ENCODE measurements at regions not wholly inside any gene's neighbourhood (a gene's known extent, or its start where the extent isn't known, plus 50 kb on each side); places are given as distances from the start of the nearest gene placed in this dataset.

DNA sequence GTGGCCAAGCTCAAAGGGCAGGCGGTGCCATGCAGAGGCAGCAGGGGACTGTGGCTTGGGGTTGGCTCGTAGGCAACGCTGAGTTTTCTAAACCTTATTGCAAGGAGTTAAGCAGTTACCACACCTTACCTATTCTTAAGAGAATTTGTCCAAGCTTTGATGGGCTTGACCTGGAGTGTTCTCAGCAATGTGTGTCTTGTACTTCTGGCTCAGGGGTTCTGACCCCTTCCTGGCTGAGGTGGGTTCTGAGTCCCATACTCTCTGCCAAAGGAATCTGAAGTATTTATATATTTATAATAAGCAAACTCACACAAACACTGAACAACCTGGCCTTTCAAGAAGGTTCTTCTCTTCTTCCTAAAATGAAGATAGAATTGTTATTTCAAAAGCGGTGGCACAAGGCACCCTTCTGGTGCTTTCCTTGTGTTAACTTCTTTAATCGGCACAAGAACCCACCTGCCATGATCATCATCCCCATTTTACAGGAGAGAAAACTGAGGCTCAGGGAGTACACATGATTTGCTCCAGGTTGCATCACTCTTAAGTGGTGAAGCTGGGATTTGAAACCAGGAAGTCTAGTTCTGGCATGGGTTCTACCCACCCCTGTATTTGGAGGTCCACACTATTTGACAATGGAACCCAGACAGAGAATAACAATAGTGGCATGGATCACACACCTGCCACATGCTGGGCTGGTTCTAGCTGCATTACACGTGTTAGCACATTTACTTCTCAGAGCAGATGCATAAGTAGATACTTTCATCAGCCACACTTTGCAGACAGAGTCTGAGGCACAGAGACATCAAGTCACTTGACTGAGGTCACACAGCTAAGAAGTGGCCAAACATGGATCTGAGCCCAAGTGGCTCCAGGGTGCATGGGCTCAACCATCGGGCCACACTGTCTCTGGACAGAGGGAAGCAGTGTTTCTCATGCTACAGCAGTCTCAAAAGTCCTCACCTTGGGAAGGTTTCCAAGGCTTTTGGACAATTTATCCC, 224.0 kb downstream of the AACS start:
- TF ChIP-seq, protein P1, sequence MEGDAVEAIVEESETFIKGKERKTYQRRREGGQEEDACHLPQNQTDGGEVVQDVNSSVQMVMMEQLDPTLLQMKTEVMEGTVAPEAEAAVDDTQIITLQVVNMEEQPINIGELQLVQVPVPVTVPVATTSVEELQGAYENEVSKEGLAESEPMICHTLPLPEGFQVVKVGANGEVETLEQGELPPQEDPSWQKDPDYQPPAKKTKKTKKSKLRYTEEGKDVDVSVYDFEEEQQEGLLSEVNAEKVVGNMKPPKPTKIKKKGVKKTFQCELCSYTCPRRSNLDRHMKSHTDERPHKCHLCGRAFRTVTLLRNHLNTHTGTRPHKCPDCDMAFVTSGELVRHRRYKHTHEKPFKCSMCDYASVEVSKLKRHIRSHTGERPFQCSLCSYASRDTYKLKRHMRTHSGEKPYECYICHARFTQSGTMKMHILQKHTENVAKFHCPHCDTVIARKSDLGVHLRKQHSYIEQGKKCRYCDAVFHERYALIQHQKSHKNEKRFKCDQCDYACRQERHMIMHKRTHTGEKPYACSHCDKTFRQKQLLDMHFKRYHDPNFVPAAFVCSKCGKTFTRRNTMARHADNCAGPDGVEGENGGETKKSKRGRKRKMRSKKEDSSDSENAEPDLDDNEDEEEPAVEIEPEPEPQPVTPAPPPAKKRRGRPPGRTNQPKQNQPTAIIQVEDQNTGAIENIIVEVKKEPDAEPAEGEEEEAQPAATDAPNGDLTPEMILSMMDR (IDR thresholded peaks at IDR 0.05), result no peak
- TF ChIP-seq EZH2phosphoT487 (IDR thresholded peaks at IDR 0.05), result no peak
- no peak for TF ChIP-seq EZH2 (IDR thresholded peaks at IDR 0.05)
